ENCODE measurements at regions not wholly inside any gene's neighbourhood (a gene's known extent, or its start where the extent isn't known, plus 50 kb on each side); places are given as distances from the start of the nearest gene placed in this dataset.

- DNase-seq (ENCODE audit: low read depth in 4 of 4, low spot score in 3 of 4) = no peak
These were observed 53.4 kb downstream of the FOXB1 start for GRCh38 chr15:60057554-60057953.

- DNase-seq (ENCODE audit: low read depth in 4 of 4, low spot score in 3 of 4) = no peak
These were observed 55.1 kb downstream of the FOXB1 start for GRCh38 chr15:60059186-60059585.

- DNase-seq (ENCODE audit: low read depth in 4 of 4, low spot score in 3 of 4) = no peak
These were observed 57.6 kb downstream of the FOXB1 start for GRCh38 chr15:60061758-60062157.

- DNase-seq (ENCODE audit: low read depth in 4 of 4, low spot score in 3 of 4) = no peak
These were observed 58.7 kb downstream of the FOXB1 start for GRCh38 chr15:60062826-60063225.

- DNase-seq (ENCODE audit: low read depth in 4 of 4, low spot score in 3 of 4) = no peak
These were observed 61.8 kb downstream of the FOXB1 start for GRCh38 chr15:60065951-60066350.

GRCh38 chr15:60070838-60071493 is 66.9 kb downstream of the FOXB1 start:
- peak in 1 of 4 donors; percentile 29 for DNase-seq (ENCODE audit: low read depth in 4 of 4, low spot score in 3 of 4)

GRCh38 chr15:60072826-60073465 is 68.8 kb downstream of the FOXB1 start:
- DNase-seq (ENCODE audit: low read depth in 4 of 4, low spot score in 3 of 4) = no peak

- DNase-seq (ENCODE audit: low read depth in 4 of 4, low spot score in 3 of 4) = no peak
These were observed 69.3 kb downstream of the FOXB1 start for GRCh38 chr15:60073466-60073840.

- no peak for DNase-seq (ENCODE audit: low read depth in 4 of 4, low spot score in 3 of 4)
These were observed 70.2 kb downstream of the FOXB1 start for GRCh38 chr15:60074181-60074885.

GRCh38 chr15:60076045-60076444 is 71.9 kb downstream of the FOXB1 start:
- DNase-seq (ENCODE audit: low read depth in 4 of 4, low spot score in 3 of 4) = no peak

GRCh38 chr15:60076582-60077276 is 72.6 kb downstream of the FOXB1 start:
- DNase-seq (ENCODE audit: low read depth in 4 of 4, low spot score in 3 of 4) = no peak

GRCh38 chr15:60077581-60078359 is 73.7 kb downstream of the FOXB1 start:
- DNase-seq (ENCODE audit: low read depth in 4 of 4, low spot score in 3 of 4) = no peak

GRCh38 chr15:60079210-60079609 is 75.1 kb downstream of the FOXB1 start:
- DNase-seq (ENCODE audit: low read depth in 4 of 4, low spot score in 3 of 4) = no peak

GRCh38 chr15:60081976-60082375 is 77.9 kb downstream of the FOXB1 start:
- DNase-seq (ENCODE audit: low read depth in 4 of 4, low spot score in 3 of 4) = no peak

- no peak for DNase-seq (ENCODE audit: low read depth in 4 of 4, low spot score in 3 of 4)
These were observed 79.2 kb downstream of the FOXB1 start for GRCh38 chr15:60083318-60083717.

GRCh38 chr15:60086681-60087429 is 82.7 kb downstream of the FOXB1 start:
- DNase-seq (ENCODE audit: low read depth in 4 of 4, low spot score in 3 of 4) = no peak

- DNase-seq (ENCODE audit: low read depth in 4 of 4, low spot score in 3 of 4) = no peak
These were observed 83.5 kb downstream of the FOXB1 start for GRCh38 chr15:60087561-60087960.

- no peak for DNase-seq (ENCODE audit: low read depth in 4 of 4, low spot score in 3 of 4)
These were observed 86.6 kb downstream of the FOXB1 start for GRCh38 chr15:60090747-60091146.

- no peak for DNase-seq (ENCODE audit: low read depth in 4 of 4, low spot score in 3 of 4)
These were observed 87.0 kb downstream of the FOXB1 start for GRCh38 chr15:60091157-60091556.

GRCh38 chr15:60091911-60092310 is 87.8 kb downstream of the FOXB1 start:
- no peak for DNase-seq (ENCODE audit: low read depth in 4 of 4, low spot score in 3 of 4)

Measured in left renal pelvis (tissue), 4 donors.